Osteoblast (primary cell): ENCODE measurements at regions not wholly inside any gene's neighbourhood (a gene's known extent, or its start where the extent isn't known, plus 50 kb on each side); places are given as distances from the start of the nearest gene placed in this dataset.

ENCODE experiments used
- DNase-seq: peaks from one replicate; pipeline ENCODE4 v3.0.0; 2011; ENCODE audit warnings: low spot score, mixed read lengths; ENCODE audit not compliant: insufficient read length; ENCODE audit errors: missing footprints
- H2AFZ ChIP-seq: 2 replicates; pipeline ENCODE4 v1.6.0; 2011; ENCODE audit warnings: mild to moderate bottlenecking, low read length
- H3K27ac ChIP-seq: 2 replicates; pipeline ENCODE4 v1.5.1; 2011; ENCODE audit warnings: mild to moderate bottlenecking, low read depth, low read length, moderate library complexity
- H3K27me3 ChIP-seq: 2 replicates; pipeline ENCODE4 v1.6.0; 2012; ENCODE audit warnings: mild to moderate bottlenecking, control low read depth, inconsistent platforms, low read length, moderate library complexity; ENCODE audit not compliant: insufficient read depth
- H3K36me3 ChIP-seq: 2 replicates; pipeline ENCODE4 v1.5.1; 2011; ENCODE audit warnings: mild to moderate bottlenecking, low read length, control low read depth, moderate library complexity; ENCODE audit not compliant: insufficient read depth
- H3K4me1 ChIP-seq: 2 replicates; pipeline ENCODE4 v1.5.1; 2011; ENCODE audit warnings: mild to moderate bottlenecking, low read length, control low read depth, moderate library complexity; ENCODE audit not compliant: insufficient read depth
- H3K4me2 ChIP-seq: 2 replicates; pipeline ENCODE4 v1.6.0; 2011; ENCODE audit warnings: mild to moderate bottlenecking, low read length; ENCODE audit not compliant: insufficient read depth
- H3K4me3 ChIP-seq: fragments of 200-600 bp; sonication (generic); 3 replicates; pipeline ENCODE4 v1.5.1; 2012; ENCODE audit warnings: mild to moderate bottlenecking, low read length, inconsistent platforms; ENCODE audit not compliant: insufficient read depth
- H3K79me2 ChIP-seq: 2 replicates; pipeline ENCODE4 v1.6.0; 2012; ENCODE audit warnings: mild to moderate bottlenecking, low read length, control low read depth, inconsistent platforms; ENCODE audit not compliant: insufficient read depth
- H3K9me3 ChIP-seq: 2 replicates; pipeline ENCODE4 v1.5.1; 2011; ENCODE audit warnings: low read depth, low read length, control low read depth
- H4K20me1 ChIP-seq: 2 replicates; pipeline ENCODE4 v1.6.0; 2012; ENCODE audit warnings: mild to moderate bottlenecking, low read length, control low read depth; ENCODE audit not compliant: insufficient read depth
- TF ChIP-seq, protein P1 (sequence below): IDR thresholded peaks from 2 replicates; pipeline ENCODE4 v1.5.1; 2011; ENCODE audit warnings: mild to moderate bottlenecking, low read depth, low read length, moderate library complexity; ENCODE audit errors: extremely low read depth

DNA sequence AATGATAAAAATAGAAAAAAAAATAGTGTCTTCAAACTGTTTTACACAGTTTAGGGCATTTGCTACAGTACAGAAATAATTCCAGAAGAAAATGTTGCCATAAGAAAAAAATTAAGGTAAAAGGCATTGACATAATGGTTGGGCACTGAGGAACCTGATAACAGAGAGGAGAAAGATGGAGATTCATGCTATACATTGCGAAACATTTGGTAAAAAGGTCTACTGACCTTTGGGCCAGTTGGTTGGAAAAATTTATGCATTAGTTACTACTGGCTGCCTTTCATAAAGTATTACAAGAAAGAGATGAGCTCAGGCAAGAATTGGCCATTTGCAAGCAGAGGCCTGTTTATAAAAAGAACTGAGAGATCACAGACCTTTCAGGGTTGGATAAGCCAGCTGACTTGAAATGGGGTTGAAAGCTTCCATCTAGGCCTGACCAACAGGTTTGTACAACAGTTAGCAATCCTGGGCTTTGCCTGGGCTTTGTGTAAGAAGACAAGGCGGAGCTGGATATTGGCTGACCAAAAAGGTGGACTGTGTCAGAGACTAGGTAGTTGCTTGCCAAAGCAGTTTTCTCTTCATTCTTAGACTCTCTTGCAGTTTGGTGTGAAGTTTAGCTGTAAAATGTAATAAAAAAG lies 166.6 kb upstream of the MCTP2 start:
- Histone ChIP-seq H2AFZ (no peak overlapping the region), H3K4me2 (no peak overlapping the region), H3K27me3 (no peaks in the 10 kb centered on the region), H3K4me3 (no peak overlapping the region), H3K27ac (no peak overlapping the region), H4K20me1 (no peaks in the 10 kb centered on the region), H3K9me3 (no peaks in the 10 kb centered on the region), H3K79me2 (no peaks in the 10 kb centered on the region), H3K4me1 (no peaks in the 10 kb centered on the region), H3K36me3 (no peaks in the 10 kb centered on the region)
- DNase-seq: no peak
- TF ChIP-seq, protein P1, sequence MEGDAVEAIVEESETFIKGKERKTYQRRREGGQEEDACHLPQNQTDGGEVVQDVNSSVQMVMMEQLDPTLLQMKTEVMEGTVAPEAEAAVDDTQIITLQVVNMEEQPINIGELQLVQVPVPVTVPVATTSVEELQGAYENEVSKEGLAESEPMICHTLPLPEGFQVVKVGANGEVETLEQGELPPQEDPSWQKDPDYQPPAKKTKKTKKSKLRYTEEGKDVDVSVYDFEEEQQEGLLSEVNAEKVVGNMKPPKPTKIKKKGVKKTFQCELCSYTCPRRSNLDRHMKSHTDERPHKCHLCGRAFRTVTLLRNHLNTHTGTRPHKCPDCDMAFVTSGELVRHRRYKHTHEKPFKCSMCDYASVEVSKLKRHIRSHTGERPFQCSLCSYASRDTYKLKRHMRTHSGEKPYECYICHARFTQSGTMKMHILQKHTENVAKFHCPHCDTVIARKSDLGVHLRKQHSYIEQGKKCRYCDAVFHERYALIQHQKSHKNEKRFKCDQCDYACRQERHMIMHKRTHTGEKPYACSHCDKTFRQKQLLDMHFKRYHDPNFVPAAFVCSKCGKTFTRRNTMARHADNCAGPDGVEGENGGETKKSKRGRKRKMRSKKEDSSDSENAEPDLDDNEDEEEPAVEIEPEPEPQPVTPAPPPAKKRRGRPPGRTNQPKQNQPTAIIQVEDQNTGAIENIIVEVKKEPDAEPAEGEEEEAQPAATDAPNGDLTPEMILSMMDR: no peak

DNA sequence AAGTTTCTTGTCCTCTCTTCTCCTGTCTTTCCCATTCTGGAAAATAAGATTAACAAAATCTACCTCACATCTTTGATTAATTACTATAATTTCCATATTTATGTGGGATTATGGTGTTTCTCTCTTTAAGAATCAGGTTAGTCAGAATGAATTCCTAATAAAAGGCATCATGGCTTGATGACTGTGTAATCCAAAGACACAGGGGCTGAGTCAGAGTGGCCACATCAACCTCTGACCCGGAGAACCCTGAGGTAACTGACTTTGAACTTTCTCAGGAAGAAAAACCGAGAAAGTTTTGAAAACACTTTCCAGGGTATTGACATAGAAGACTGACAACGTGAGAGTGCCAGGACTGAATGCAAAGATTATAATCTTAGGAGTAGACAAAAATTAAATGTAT lies 170.3 kb upstream of the MCTP2 start:
- Histone ChIP-seq H3K4me1 (no peaks in the 10 kb centered on the region), H3K79me2 (no peaks in the 10 kb centered on the region), H3K9me3 (no peaks in the 10 kb centered on the region), H3K27me3 (no peaks in the 10 kb centered on the region), H3K4me2 (no peak overlapping the region), H3K36me3 (no peaks in the 10 kb centered on the region), H3K4me3 (no peak overlapping the region), H3K27ac (no peak overlapping the region), H2AFZ (no peak overlapping the region), H4K20me1 (no peaks in the 10 kb centered on the region)
- TF ChIP-seq, protein P1: no peak
- no peak for DNase-seq

DNA sequence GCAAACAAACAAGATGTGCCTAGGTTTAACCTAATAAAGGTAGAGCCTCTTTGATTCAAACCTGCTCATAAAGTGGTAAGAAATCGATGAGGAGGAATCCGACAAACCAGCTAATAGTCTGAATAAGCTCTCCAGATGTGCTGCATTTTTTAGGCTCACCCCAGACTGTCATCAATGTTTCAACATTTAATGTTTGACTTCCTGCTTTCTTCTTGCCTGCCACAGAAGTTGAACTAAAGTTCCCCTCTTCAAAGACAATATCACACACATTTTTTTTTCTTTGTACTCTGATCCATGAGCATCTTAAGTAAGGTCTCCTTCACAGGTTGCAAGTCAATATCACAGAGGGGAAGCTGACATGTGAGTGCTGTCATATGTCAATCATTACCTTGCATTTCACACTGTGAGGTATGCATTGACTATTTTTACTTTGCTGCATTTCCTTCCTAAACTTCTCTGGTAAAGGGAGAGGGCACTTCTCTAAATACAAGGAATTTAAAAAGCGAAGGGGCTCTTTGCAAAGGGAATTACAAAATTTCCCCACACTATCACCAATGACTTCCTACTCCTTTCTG lies 172.3 kb upstream of the MCTP2 start:
- H3K79me2 ChIP-seq: no peaks in the 10 kb centered on the region
- TF ChIP-seq, protein P1: no peak
- H3K9me3 ChIP-seq: no peaks in the 10 kb centered on the region
- no peak overlapping the region for H3K4me3 ChIP-seq
- no peak overlapping the region for H3K4me2 ChIP-seq
- H3K36me3 ChIP-seq: no peaks in the 10 kb centered on the region
- H3K27me3 ChIP-seq: no peaks in the 10 kb centered on the region
- H3K4me1 ChIP-seq: no peaks in the 10 kb centered on the region
- no peak for DNase-seq
- H2AFZ ChIP-seq: no peak overlapping the region
- no peak overlapping the region for H3K27ac ChIP-seq
- H4K20me1 ChIP-seq: no peaks in the 10 kb centered on the region

DNA sequence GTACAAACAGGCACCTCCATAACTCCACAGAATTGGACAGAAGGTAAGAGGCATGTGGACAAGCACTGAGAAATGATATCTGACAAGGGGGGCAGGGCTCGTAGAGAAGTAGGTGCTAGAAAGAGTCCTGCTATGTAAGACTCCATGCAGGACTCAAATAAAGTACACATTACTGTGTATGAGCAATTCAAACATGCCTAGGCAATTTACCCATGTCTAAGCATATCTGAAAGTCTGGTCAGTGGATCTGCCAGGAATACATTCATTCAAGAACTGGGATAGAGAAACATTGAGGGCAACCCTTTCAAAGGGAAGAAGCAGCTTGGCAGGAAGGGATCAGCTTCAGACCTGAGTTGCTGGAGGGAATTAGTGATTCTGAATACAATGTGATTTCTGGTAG lies 174.1 kb upstream of the MCTP2 start:
- no peaks in the 10 kb centered on the region for H3K9me3 ChIP-seq
- no peaks in the 10 kb centered on the region for H3K79me2 ChIP-seq
- no peaks in the 10 kb centered on the region for H3K4me1 ChIP-seq
- H3K4me2 ChIP-seq: no peak overlapping the region
- no peaks in the 10 kb centered on the region for H3K27me3 ChIP-seq
- H4K20me1 ChIP-seq: no peaks in the 10 kb centered on the region
- no peak overlapping the region for H2AFZ ChIP-seq
- no peak overlapping the region for H3K4me3 ChIP-seq
- H3K27ac ChIP-seq: no peak overlapping the region
- TF ChIP-seq, protein P1: no peak
- H3K36me3 ChIP-seq: no peaks in the 10 kb centered on the region
- DNase-seq: no peak
